WERI-Rb-1 (cell line): ENCODE measurements at regions not wholly inside any gene's neighbourhood (a gene's known extent, or its start where the extent isn't known, plus 50 kb on each side); places are given as distances from the start of the nearest gene placed in this dataset.

Experiments used
- DNase-seq: peaks from one replicate; pipeline ENCODE4 v3.0.0-alpha.2; 2020
- H3K27ac ChIP-seq: fragments of 250-450 bp; sonication (Bioruptor Pico); 2 replicates; pipeline ENCODE4 v1.5.1; 2020; ENCODE audit warnings: mild to moderate bottlenecking, moderate library complexity
- H3K27me3 ChIP-seq: fragments of 250-450 bp; sonication (Bioruptor Pico); 2 replicates; pipeline ENCODE4 v1.5.1; 2021; ENCODE audit warnings: mild to moderate bottlenecking, low read depth, moderate library complexity; ENCODE audit not compliant: insufficient read depth, severe bottlenecking
- H3K36me3 ChIP-seq: fragments of 250-450 bp; sonication (Bioruptor Pico); 2 replicates; pipeline ENCODE4 v1.5.1; 2020; ENCODE audit warnings: mild to moderate bottlenecking, moderate library complexity
- H3K4me3 ChIP-seq: 2 replicates; pipeline ENCODE4 v1.5.1; 2011; ENCODE audit warnings: low read depth, mild to moderate bottlenecking, control low read depth, low read length
- H3K9me3 ChIP-seq: fragments of 250-450 bp; sonication (Bioruptor Pico); 2 replicates; pipeline ENCODE4 v1.5.1; 2021; ENCODE audit warnings: mild to moderate bottlenecking, moderate library complexity; ENCODE audit not compliant: severe bottlenecking
- TF ChIP-seq, protein P1 (sequence below): IDR thresholded peaks from 2 replicates; pipeline ENCODE4 v1.5.1; 2011; ENCODE audit warnings: low read depth, mild to moderate bottlenecking, control low read depth, inconsistent platforms, low read length

GRCh38 chr14:54285030-54285429 is 111.8 kb upstream of the CDKN3 start:
- DNase-seq = no peak
- Histone ChIP-seq H3K27me3 (peaks cover 89% of the 10 kb centered on the region), H3K4me3 (no peak overlapping the region), H3K9me3 (no peaks in the 10 kb centered on the region), H3K36me3 (no peaks in the 10 kb centered on the region), H3K27ac (no peak overlapping the region)
- TF ChIP-seq, protein P1, sequence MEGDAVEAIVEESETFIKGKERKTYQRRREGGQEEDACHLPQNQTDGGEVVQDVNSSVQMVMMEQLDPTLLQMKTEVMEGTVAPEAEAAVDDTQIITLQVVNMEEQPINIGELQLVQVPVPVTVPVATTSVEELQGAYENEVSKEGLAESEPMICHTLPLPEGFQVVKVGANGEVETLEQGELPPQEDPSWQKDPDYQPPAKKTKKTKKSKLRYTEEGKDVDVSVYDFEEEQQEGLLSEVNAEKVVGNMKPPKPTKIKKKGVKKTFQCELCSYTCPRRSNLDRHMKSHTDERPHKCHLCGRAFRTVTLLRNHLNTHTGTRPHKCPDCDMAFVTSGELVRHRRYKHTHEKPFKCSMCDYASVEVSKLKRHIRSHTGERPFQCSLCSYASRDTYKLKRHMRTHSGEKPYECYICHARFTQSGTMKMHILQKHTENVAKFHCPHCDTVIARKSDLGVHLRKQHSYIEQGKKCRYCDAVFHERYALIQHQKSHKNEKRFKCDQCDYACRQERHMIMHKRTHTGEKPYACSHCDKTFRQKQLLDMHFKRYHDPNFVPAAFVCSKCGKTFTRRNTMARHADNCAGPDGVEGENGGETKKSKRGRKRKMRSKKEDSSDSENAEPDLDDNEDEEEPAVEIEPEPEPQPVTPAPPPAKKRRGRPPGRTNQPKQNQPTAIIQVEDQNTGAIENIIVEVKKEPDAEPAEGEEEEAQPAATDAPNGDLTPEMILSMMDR = no peak

GRCh38 chr14:54291491-54292191 is 105.2 kb upstream of the CDKN3 start:
- peaks cover 76% of the 10 kb centered on the region for H3K27me3 ChIP-seq
- no peaks in the 10 kb centered on the region for H3K9me3 ChIP-seq
- TF ChIP-seq, protein P1 = no peak
- H3K4me3 ChIP-seq = no peak overlapping the region
- H3K27ac ChIP-seq = no peak overlapping the region
- no peaks in the 10 kb centered on the region for H3K36me3 ChIP-seq
- DNase-seq = no peak

- H3K27me3 ChIP-seq = peaks cover 75% of the 10 kb centered on the region
- TF ChIP-seq, protein P1 = no peak
Observed at GRCh38 chr14:54294802-54295201, 102.0 kb upstream of the CDKN3 start.

GRCh38 chr14:54299410-54300363 is 97.1 kb upstream of the CDKN3 start:
- Histone ChIP-seq H3K27me3 (peaks cover 80% of the 10 kb centered on the region), H3K27ac (no peak overlapping the region), H3K4me3 (no peak overlapping the region), H3K9me3 (no peaks in the 10 kb centered on the region), H3K36me3 (no peaks in the 10 kb centered on the region)
- no peak for DNase-seq
- TF ChIP-seq, protein P1 = no peak

More at GRCh38 chr14:54294802-54295201, 102.0 kb upstream of the CDKN3 start:
- Histone ChIP-seq H3K9me3 (no peaks in the 10 kb centered on the region), H3K36me3 (no peaks in the 10 kb centered on the region), H3K27ac (no peak overlapping the region), H3K4me3 (no peak overlapping the region)
- no peak for DNase-seq

DNA sequence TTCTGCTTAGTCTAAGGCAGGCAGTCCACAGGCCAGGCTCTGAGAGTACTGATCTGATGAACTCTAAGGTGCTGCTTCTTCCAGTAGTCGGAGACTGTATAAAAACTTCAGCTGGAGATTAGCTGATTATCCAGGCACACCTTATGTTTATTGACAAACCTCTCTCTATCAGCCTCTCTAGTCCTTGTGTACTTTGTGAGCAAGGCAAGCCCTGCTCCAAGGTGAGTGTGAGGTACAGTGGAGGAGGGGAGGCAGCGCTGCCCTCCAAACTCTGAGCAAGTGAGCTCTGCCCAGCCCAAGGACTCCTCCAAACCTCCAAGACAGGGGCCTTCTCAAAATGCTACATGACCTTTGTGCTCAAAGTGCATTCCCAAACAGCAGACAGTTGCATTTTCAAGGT is 95.9 kb upstream of the CDKN3 start:
- H3K4me3 ChIP-seq = no peak overlapping the region
- H3K36me3 ChIP-seq = no peaks in the 10 kb centered on the region
- TF ChIP-seq, protein P1 = no peak
- H3K9me3 ChIP-seq = no peaks in the 10 kb centered on the region
- peaks cover 83% of the 10 kb centered on the region for H3K27me3 ChIP-seq
- DNase-seq = no peak
- H3K27ac ChIP-seq = no peak overlapping the region
